ENCODE measurements at regions not wholly inside any gene's neighbourhood (a gene's known extent, or its start where the extent isn't known, plus 50 kb on each side); places are given as distances from the start of the nearest gene placed in this dataset.
"Not testable (repeated sequence)": the region's sequence is repeated elsewhere in the genome, so short reads cannot be mapped to it uniquely, and the experiment has no call there.

DNA sequence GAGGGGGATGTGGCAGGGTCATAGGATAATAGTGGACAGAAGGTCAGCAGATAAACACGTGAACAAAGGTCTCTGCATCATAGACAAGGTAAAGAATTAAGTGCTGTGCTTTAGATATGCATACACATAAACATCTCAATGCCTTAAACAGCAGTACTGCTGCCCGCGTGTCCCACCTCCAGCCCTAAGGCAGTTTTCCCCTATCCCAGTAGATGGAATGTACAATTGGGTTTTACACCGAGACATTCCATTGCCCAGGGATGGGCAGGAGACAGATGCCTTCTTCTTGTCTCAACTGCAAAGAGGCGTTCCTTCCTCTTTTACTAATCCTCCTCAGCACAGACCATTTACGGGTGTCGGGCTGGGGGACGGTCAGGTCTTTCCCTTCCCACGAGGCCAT is 81.7 kb upstream of the BTG3 start:
- H3K4me3 ChIP-seq (ENCODE audit: low read length); H3K27ac Mint-ChIP-seq; H3K27me3 Mint-ChIP-seq; H3K36me3 ChIP-seq (ENCODE audit: insufficient read depth, low read length); H3K4me1 ChIP-seq (ENCODE audit: insufficient read depth, low read length); CTCF ChIA-PET; H3K36me3 Mint-ChIP-seq; DNase-seq; H3K27ac ChIP-seq (ENCODE audit: low read depth, low read length); H3K9me3 Mint-ChIP-seq; H3K4me3 Mint-ChIP-seq; POLR2A ChIA-PET; H3K27me3 ChIP-seq (ENCODE audit: insufficient read depth, low read length, poor library complexity, severe bottlenecking); H3K9me3 ChIP-seq (ENCODE audit: low read length): not testable (repeated sequence)
- H3K4me1 Mint-ChIP-seq: peaks cover 8 to 20% (median 14%) of the 10 kb centered on the region in 3 donors

DNA sequence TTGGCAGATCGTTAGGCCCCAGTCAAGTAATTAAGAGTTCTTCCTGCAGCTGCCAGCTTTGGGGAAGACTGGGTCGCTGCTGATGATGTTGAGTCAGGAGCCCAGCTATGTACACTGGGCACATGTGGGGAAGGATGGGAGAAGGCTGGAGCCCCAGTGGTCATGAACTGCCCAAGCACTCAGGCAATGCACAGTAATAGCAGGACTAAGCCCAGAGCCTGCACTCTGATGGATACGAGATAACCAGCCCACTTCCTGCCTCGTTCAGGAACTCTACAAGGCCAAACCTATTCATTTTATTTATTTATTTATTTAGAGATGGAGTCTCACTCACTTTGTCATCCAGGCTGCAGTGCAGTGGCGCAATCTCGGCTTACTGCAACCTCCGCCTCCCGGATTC is 81.1 kb upstream of the BTG3 start:
- Histone ChIP-seq H3K4me3 (ENCODE audit: low read length) (no peak overlapping the region), H3K27me3 (ENCODE audit: insufficient read depth, low read length, poor library complexity, severe bottlenecking) (no peaks in the 10 kb centered on the region), H3K9me3 (ENCODE audit: low read length) (no peaks in the 10 kb centered on the region), H3K4me1 (ENCODE audit: insufficient read depth, low read length) (peaks cover 4% of the 10 kb centered on the region), H3K27ac (ENCODE audit: low read depth, low read length) (no peak overlapping the region), H3K36me3 (ENCODE audit: insufficient read depth, low read length) (no peaks in the 10 kb centered on the region)
- no peak for DNase-seq
- Mint-ChIP-seq H3K4me3 (no peak overlapping the region), H3K27ac (no peak overlapping the region), H3K36me3 (peaks cover 0 to 4% (median 0%) of the 10 kb centered on the region in 3 donors), H3K27me3 (peaks cover 0 to 1% of the 10 kb centered on the region in 2 donors), H3K9me3 (peaks cover 0 to 5% (median 0%) of the 10 kb centered on the region in 5 donors), H3K4me1 (peaks cover 11 to 24% (median 20%) of the 10 kb centered on the region in 3 donors)
- ChIA-PET POLR2A (no interaction called here), CTCF (no interaction called here)

- H3K27ac Mint-ChIP-seq: peak overlapping the region in 1 of 8 donors; percentile 51
- no peaks in the 10 kb centered on the region for H3K9me3 Mint-ChIP-seq
- CTCF ChIA-PET: interaction anchor here (0.8 to 3.9 kb wide), 6 partner anchors 11 to 226 kb away, joined by 3 to 27 read pairs (median 4); no protein-coding TSS in a partner anchor
Measured at GRCh38 chr21:17690078-17690494, 77.4 kb upstream of the BTG3 start.

DNA sequence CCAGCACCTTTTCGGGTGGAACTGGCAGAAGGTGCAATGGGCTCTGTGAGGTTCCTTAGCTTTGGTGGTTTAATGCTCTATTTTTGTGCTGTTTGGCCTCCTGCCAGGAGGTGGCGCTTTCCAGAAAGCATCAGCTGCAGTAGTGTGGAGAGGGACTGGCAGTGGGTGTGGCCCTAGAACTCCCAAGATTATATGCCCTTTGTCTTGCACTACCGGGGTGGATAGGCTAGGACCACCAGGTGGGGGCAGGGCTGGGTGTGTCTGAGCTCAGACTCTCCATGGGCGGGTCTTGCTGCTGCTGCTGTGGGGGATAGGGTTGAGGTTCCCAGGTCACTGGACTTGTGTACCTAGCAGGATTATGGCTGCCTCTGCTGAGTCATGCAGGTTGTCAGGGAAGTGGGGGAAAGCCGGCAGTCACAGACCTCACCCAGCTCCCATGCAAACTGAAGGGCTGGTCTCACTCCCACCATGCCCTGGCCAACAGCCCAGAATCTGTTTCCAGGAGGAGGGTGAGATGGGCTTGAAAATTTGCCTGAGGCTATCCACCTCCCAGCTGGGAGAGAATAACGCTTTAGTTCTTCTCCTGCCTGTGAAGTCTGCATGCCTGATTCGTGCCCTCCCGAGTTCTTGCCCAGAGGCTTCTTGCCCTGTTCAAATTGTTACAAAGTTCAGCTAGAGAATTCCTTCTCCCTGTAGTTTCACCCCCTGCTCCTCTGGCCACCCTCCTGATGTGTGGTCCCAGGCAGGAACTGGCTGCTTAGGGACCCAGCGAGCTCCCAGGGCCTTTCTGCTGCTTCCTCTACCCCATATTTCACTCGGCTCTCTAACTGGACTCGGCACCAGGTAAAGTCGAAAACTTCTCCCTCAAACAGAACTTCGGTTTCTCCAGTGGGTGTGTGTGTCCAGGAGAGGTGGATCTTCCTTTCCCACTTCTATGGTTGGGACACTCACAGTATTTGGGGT is 76.5 kb upstream of the BTG3 start:
- POLR2A ChIA-PET: no interaction called here
- peak overlapping the region in 3 of 7 donors; percentile 6 to 50 (median 9) for H3K4me3 Mint-ChIP-seq
- no peaks in the 10 kb centered on the region for H3K36me3 Mint-ChIP-seq
- Histone ChIP-seq H3K27me3 (ENCODE audit: insufficient read depth, low read length, poor library complexity, severe bottlenecking) (no peaks in the 10 kb centered on the region), H3K27ac (ENCODE audit: low read depth, low read length) (no peak overlapping the region), H3K36me3 (ENCODE audit: insufficient read depth, low read length) (no peaks in the 10 kb centered on the region), H3K4me1 (ENCODE audit: insufficient read depth, low read length) (peaks cover 8% of the 10 kb centered on the region), H3K4me3 (ENCODE audit: low read length) (no peak overlapping the region), H3K9me3 (ENCODE audit: low read length) (no peaks in the 10 kb centered on the region)
- CTCF ChIA-PET: interaction anchor here (0.8 to 3.9 kb wide), 17 partner anchors 10 to 227 kb away, joined by 3 to 27 read pairs (median 4); partner anchors contain the start of gene C21orf91
- peaks cover 0 to 5% of the 10 kb centered on the region in 2 donors for H3K27me3 Mint-ChIP-seq
- H3K27ac Mint-ChIP-seq: peak overlapping the region in 6 of 8 donors; percentile 23 to 61 (median 54)
- peak; percentile 6 to 70 (median 36) for DNase-seq
- peaks cover 20 to 52% (median 33%) of the 10 kb centered on the region in 3 donors for H3K4me1 Mint-ChIP-seq
- H3K9me3 Mint-ChIP-seq: no peaks in the 10 kb centered on the region

More at GRCh38 chr21:17690078-17690494, 77.4 kb upstream of the BTG3 start:
- no peaks in the 10 kb centered on the region for H3K27me3 ChIP-seq (ENCODE audit: insufficient read depth, low read length, poor library complexity, severe bottlenecking)
- no peak overlapping the region for H3K27ac ChIP-seq (ENCODE audit: low read depth, low read length)
- H3K27me3 Mint-ChIP-seq: peaks cover 0 to 5% of the 10 kb centered on the region in 2 donors
- no peak overlapping the region for H3K4me3 Mint-ChIP-seq
- no peaks in the 10 kb centered on the region for H3K36me3 Mint-ChIP-seq
- no peaks in the 10 kb centered on the region for H3K9me3 ChIP-seq (ENCODE audit: low read length)
- peaks cover 20 to 52% (median 33%) of the 10 kb centered on the region in 3 donors for H3K4me1 Mint-ChIP-seq
- H3K4me1 ChIP-seq (ENCODE audit: insufficient read depth, low read length): peaks cover 8% of the 10 kb centered on the region
- no peak for DNase-seq
- no peak overlapping the region for H3K4me3 ChIP-seq (ENCODE audit: low read length)
- POLR2A ChIA-PET: no interaction called here
- no peaks in the 10 kb centered on the region for H3K36me3 ChIP-seq (ENCODE audit: insufficient read depth, low read length)

- Histone ChIP-seq H3K36me3 (ENCODE audit: insufficient read depth, low read length) (no peaks in the 10 kb centered on the region), H3K9me3 (ENCODE audit: low read length) (no peaks in the 10 kb centered on the region), H3K4me1 (ENCODE audit: insufficient read depth, low read length) (no peaks in the 10 kb centered on the region), H3K4me3 (ENCODE audit: low read length) (no peak overlapping the region), H3K27ac (ENCODE audit: low read depth, low read length) (no peak overlapping the region), H3K27me3 (ENCODE audit: insufficient read depth, low read length, poor library complexity, severe bottlenecking) (no peaks in the 10 kb centered on the region)
- CTCF ChIA-PET: interaction anchor here (0.7 to 6.3 kb wide), 2 partner anchors 93 to 241 kb away, joined by 3 to 46 read pairs; no protein-coding TSS in a partner anchor
- Mint-ChIP-seq H3K27me3 (peaks cover 0 to 3% of the 10 kb centered on the region in 2 donors), H3K9me3 (no peaks in the 10 kb centered on the region), H3K36me3 (no peaks in the 10 kb centered on the region), H3K4me3 (no peak overlapping the region), H3K4me1 (peaks cover 5 to 27% (median 12%) of the 10 kb centered on the region in 3 donors), H3K27ac (no peak overlapping the region)
- DNase-seq: no peak
- POLR2A ChIA-PET: interaction anchor here (0.7 kb wide), 1 partner anchor 102 kb away, joined by 3 read pairs; no protein-coding TSS in a partner anchor
Measured at GRCh38 chr21:17682924-17683323, 70.2 kb upstream of the BTG3 start.

DNA sequence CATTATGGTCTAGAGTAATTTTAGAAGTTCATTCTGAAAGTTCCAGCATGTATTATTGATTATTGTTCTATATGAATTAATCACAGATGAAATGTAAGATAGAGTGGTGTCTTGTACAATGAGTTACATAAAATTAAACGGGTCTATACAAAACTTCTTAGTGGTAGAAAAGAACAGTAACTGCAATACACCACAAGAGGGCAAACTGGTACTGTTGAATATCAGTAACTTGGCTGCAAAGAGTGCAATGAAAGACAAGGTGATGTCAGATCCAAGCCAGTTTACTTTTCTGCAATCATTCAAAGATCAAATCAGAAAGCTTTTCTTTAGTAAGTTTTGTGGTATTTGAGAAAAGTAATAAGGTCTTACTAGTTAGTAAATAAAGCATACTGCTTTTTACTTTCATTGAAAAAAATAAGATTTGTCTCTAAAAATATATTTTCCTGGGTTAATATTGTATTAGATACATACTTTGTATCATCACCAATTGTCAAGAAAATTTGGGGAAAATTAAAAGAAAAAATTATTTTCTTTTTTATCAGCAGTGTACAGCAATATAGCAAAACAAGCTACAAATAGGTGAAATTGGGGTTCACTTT is 66.4 kb upstream of the BTG3 start:
- Histone ChIP-seq H3K36me3 (ENCODE audit: insufficient read depth, low read length) (no peaks in the 10 kb centered on the region), H3K4me3 (ENCODE audit: low read length) (no peak overlapping the region), H3K27me3 (ENCODE audit: insufficient read depth, low read length, poor library complexity, severe bottlenecking) (no peaks in the 10 kb centered on the region), H3K9me3 (ENCODE audit: low read length) (no peaks in the 10 kb centered on the region), H3K4me1 (ENCODE audit: insufficient read depth, low read length) (no peaks in the 10 kb centered on the region), H3K27ac (ENCODE audit: low read depth, low read length) (no peak overlapping the region)
- H3K9me3 Mint-ChIP-seq: no peaks in the 10 kb centered on the region
- ChIA-PET POLR2A (no interaction called here), CTCF (interaction anchor here (0.8 to 6.3 kb wide), 15 partner anchors 9 to 255 kb away, joined by 3 to 46 read pairs (median 4); partner anchors contain the start of gene C21orf91)
- peaks cover 0 to 2% of the 10 kb centered on the region in 2 donors for H3K27me3 Mint-ChIP-seq
- peak in 2 of 5 donors; percentile 58 to 59 for DNase-seq
- H3K27ac Mint-ChIP-seq: no peak overlapping the region
- H3K4me1 Mint-ChIP-seq: no peaks in the 10 kb centered on the region
- no peaks in the 10 kb centered on the region for H3K36me3 Mint-ChIP-seq
- no peak overlapping the region for H3K4me3 Mint-ChIP-seq

DNA sequence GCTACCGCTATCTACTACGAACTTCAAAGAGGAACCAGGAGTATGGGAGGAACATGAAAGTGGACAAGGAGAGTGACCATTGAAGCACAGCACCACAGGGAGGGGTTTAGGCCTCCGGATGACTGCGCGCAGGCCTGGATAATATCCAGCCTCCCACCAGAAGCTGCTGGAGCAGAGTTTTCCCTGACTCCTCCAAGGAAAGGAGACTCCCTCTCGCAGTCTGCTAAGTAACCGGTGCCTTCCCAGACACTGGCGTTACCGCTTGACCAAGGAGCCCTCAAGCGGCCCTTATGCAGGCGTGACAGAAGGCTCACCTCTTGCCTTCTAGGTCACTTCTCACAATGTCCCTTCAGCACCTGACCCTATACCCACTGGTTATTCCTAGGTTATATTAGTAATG is 64.2 kb upstream of the BTG3 start:
- CTCF ChIA-PET: interaction anchor here (4.0 to 6.3 kb wide), 2 partner anchors 12 to 247 kb away, joined by 27 to 46 read pairs; no protein-coding TSS in a partner anchor
- H3K9me3 ChIP-seq (ENCODE audit: low read length); H3K27ac ChIP-seq (ENCODE audit: low read depth, low read length); H3K27me3 ChIP-seq (ENCODE audit: insufficient read depth, low read length, poor library complexity, severe bottlenecking); H3K4me3 ChIP-seq (ENCODE audit: low read length); H3K36me3 Mint-ChIP-seq; DNase-seq; H3K4me1 ChIP-seq (ENCODE audit: insufficient read depth, low read length); H3K27ac Mint-ChIP-seq; H3K9me3 Mint-ChIP-seq; H3K36me3 ChIP-seq (ENCODE audit: insufficient read depth, low read length); H3K4me3 Mint-ChIP-seq; POLR2A ChIA-PET; H3K4me1 Mint-ChIP-seq: not testable (repeated sequence)
- H3K27me3 Mint-ChIP-seq: peaks cover 6 to 11% of the 10 kb centered on the region in 2 donors

DNA sequence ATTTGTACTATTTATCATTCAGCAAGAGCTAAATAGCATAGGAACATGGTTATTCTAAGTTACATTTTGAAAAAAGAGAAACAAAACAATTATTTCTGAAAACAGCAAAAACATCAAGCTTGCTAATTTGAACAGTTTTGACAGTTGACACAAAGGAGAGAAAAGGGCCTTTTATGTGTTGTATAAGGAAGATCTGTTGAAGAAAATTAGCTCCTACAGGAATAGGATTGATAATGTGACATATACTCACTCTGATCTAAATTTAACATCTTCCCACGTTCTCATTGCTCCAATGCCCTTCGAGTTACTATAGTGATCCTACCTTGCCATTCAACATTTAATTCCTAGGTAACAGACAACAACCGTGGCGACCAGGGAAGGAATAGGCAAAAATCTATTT is 61.4 kb upstream of the BTG3 start:
- Histone ChIP-seq H3K36me3 (ENCODE audit: insufficient read depth, low read length) (no peaks in the 10 kb centered on the region), H3K9me3 (ENCODE audit: low read length) (no peaks in the 10 kb centered on the region), H3K27ac (ENCODE audit: low read depth, low read length) (no peak overlapping the region), H3K4me1 (ENCODE audit: insufficient read depth, low read length) (no peaks in the 10 kb centered on the region), H3K4me3 (ENCODE audit: low read length) (no peak overlapping the region), H3K27me3 (ENCODE audit: insufficient read depth, low read length, poor library complexity, severe bottlenecking) (no peaks in the 10 kb centered on the region)
- Mint-ChIP-seq H3K36me3 (no peaks in the 10 kb centered on the region), H3K4me1 (no peaks in the 10 kb centered on the region), H3K4me3 (no peak overlapping the region), H3K27ac (no peak overlapping the region), H3K27me3 (peaks cover 9 to 14% of the 10 kb centered on the region in 2 donors), H3K9me3 (no peaks in the 10 kb centered on the region)
- CTCF ChIA-PET: interaction anchor here (2.5 kb wide), 1 partner anchor 251 kb away, joined by 11 read pairs; no protein-coding TSS in a partner anchor
- POLR2A ChIA-PET: no interaction called here
- DNase-seq: no peak
